IgD-negative memory B cell (primary cell): ENCODE measurements at regions not wholly inside any gene's neighbourhood (a gene's known extent, or its start where the extent isn't known, plus 50 kb on each side); places are given as distances from the start of the nearest gene placed in this dataset.

Experiments used
- H3K27ac Mint-ChIP-seq, 3 donors: one replicate each; pipeline ENCODE4 v1.8.0; 2020 to 2022; ENCODE audit warnings: mild to moderate bottlenecking in 3 of 3, mixed read lengths in 3 of 3, moderate library complexity in 1 of 3
- H3K27me3 Mint-ChIP-seq: one replicate; pipeline ENCODE4 v1.8.0; 2021; ENCODE audit warnings: mixed read lengths
- H3K36me3 Mint-ChIP-seq: one replicate; pipeline ENCODE4 v1.8.0; 2020; ENCODE audit warnings: mild to moderate bottlenecking, mixed read lengths
- H3K4me1 Mint-ChIP-seq, 3 donors: one replicate each; pipeline ENCODE4 v1.8.0; 2020 to 2022; ENCODE audit warnings: mixed read lengths in 3 of 3, mild to moderate bottlenecking in 1 of 3
- H3K4me3 Mint-ChIP-seq, 4 donors: one replicate each; pipeline ENCODE4 v1.8.0; 2020 to 2022; ENCODE audit warnings: mild to moderate bottlenecking in 4 of 4, mixed read lengths in 4 of 4, moderate library complexity in 3 of 4
- H3K9me3 Mint-ChIP-seq, 3 donors: one replicate each; pipeline ENCODE4 v1.8.0; 2020 to 2021; ENCODE audit warnings: mixed read lengths in 3 of 3, mild to moderate bottlenecking in 1 of 3

DNA sequence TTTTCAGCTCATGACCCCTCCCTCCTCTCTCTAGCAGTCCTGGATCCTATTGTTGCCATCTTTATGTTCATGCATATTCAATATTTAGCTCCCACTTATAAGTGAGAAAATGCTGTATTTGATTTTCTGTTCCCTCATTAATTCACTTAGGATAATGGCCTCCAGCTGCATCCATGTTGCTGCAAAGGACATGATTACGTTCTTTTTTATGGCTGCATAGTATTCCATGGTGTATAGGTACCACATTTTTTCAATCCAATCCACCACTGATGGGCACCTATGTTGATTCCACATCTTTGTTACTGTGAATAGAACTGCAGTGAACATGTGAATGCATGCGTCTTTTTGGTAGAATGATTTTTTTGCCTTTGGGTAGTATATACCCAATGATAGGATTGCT lies 188.4 kb downstream of the FOXL1 start:
- Mint-ChIP-seq H3K4me1 (no peaks in the 10 kb centered on the region), H3K9me3 (peaks cover 0 to 8% (median 8%) of the 10 kb centered on the region in 3 donors), H3K27me3 (peaks cover 25% of the 10 kb centered on the region), H3K4me3 (no peak overlapping the region), H3K27ac (no peak overlapping the region), H3K36me3 (peaks cover 3% of the 10 kb centered on the region)

- no peaks in the 10 kb centered on the region for H3K4me1 Mint-ChIP-seq
Observed at GRCh38 chr16:86768228-86768791, 190.0 kb downstream of the FOXL1 start.

DNA sequence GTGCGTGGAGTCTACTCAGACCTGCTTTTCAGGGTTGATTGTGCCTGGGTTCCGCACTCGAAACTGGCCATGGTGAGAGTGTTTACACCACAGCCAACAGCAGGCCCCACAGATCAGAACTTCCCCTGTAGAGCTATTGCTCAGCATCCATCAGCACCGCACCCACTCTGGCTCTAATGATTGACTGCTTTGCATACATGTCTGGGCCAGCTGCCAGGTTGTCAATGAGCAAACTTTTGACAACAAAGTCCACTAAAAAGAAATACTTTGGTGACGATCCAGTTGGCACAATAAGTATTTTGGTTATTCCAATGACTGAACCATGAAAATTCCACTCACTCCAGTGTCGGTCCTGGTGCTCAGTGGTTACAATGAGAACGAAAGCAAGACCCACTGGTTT lies 190.7 kb downstream of the FOXL1 start:
- H3K27ac Mint-ChIP-seq = no peak overlapping the region
- peaks cover 0 to 8% (median 8%) of the 10 kb centered on the region in 3 donors for H3K9me3 Mint-ChIP-seq
- no peak overlapping the region for H3K4me3 Mint-ChIP-seq
- H3K36me3 Mint-ChIP-seq = peaks cover 2% of the 10 kb centered on the region
- H3K27me3 Mint-ChIP-seq = peaks cover 14% of the 10 kb centered on the region
- H3K4me1 Mint-ChIP-seq = no peaks in the 10 kb centered on the region

More at GRCh38 chr16:86768228-86768791, 190.0 kb downstream of the FOXL1 start:
- Mint-ChIP-seq H3K27ac (no peak overlapping the region), H3K36me3 (peaks cover 3% of the 10 kb centered on the region), H3K9me3 (peaks cover 0 to 8% (median 8%) of the 10 kb centered on the region in 3 donors), H3K27me3 (peaks cover 16% of the 10 kb centered on the region), H3K4me3 (peak overlapping the region in 1 of 4 donors; percentile 63)

- Mint-ChIP-seq H3K27me3 (peaks cover 7% of the 10 kb centered on the region), H3K4me1 (no peaks in the 10 kb centered on the region), H3K4me3 (no peak overlapping the region), H3K27ac (no peak overlapping the region), H3K36me3 (no peaks in the 10 kb centered on the region), H3K9me3 (peaks cover 0 to 8% (median 4%) of the 10 kb centered on the region in 3 donors)
Observed at GRCh38 chr16:86771506-86772460, 193.4 kb downstream of the FOXL1 start.

- Mint-ChIP-seq H3K36me3 (no peaks in the 10 kb centered on the region), H3K27me3 (peaks cover 7% of the 10 kb centered on the region), H3K4me1 (no peaks in the 10 kb centered on the region), H3K9me3 (peaks cover 0 to 8% (median 4%) of the 10 kb centered on the region in 3 donors), H3K4me3 (no peak overlapping the region), H3K27ac (no peak overlapping the region)
Observed at GRCh38 chr16:86772671-86773353, 194.5 kb downstream of the FOXL1 start.

DNA sequence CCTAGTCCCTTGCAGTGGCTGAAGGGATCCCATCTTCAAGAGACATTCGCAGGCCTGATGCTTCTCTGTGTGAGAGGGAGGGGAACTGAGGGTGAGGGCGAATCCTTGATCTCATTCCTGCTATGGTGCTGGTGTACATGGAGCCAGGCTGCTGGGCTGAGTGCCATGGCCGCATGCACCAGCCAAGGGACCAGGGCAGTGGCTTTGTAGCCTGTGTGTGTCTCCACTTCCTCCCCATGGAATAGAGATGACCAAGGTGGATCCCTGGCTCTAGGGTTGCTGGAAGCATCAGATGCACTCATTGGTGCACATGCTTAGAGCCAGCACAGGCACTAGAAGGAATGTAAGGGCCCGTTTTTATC lies 195.0 kb downstream of the FOXL1 start:
- Mint-ChIP-seq H3K27me3 (peaks cover 7% of the 10 kb centered on the region), H3K27ac (no peak overlapping the region), H3K4me3 (no peak overlapping the region)

DNA sequence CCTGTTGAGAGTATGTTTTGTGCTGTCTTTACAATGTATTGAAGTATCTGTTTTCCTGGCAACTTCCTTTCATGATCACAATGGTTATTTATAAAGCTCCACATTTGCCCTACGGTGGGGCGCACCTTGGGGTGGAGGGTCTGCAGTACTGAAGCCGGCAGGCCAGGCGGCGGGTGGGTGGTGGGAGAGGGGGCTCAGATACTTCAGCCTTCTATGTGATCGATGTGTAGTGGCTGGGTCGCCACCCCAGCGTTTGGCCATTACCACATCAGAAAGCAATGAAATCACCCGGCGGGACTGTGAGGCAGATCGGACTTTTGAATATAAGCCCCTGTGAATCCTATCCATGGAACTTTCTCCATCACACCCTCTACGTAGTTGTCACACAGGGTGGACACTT lies 196.6 kb downstream of the FOXL1 start:
- H3K4me3 Mint-ChIP-seq = no peak overlapping the region
- H3K27me3 Mint-ChIP-seq = peaks cover 6% of the 10 kb centered on the region
- no peaks in the 10 kb centered on the region for H3K36me3 Mint-ChIP-seq
- no peaks in the 10 kb centered on the region for H3K4me1 Mint-ChIP-seq
- no peak overlapping the region for H3K27ac Mint-ChIP-seq
- H3K9me3 Mint-ChIP-seq = no peaks in the 10 kb centered on the region

More for the DNA sequence above, 195.0 kb downstream of the FOXL1 start:
- no peaks in the 10 kb centered on the region for H3K4me1 Mint-ChIP-seq
- peaks cover 0 to 8% (median 3%) of the 10 kb centered on the region in 3 donors for H3K9me3 Mint-ChIP-seq
- no peaks in the 10 kb centered on the region for H3K36me3 Mint-ChIP-seq

DNA sequence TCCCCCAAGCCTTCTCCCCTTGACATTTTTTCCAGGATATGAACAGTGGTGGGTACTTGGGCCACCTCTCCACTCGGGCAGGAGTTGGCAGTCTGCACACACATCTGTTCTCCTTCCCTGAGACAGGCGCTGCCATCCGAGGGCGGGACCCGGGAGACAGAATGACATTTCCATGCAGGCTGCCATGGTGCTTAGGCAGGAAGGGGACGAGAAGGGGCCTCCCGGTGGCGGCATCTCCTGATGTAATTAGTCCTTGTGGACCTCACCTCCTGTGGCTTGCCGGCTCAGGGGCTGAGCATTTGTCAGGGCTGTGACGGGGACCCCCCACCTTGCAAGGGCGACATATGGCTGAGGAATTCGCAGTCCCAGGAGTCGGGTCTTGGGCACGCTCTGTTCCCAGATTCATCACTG lies 197.2 kb downstream of the FOXL1 start:
- Mint-ChIP-seq H3K9me3 (no peaks in the 10 kb centered on the region), H3K4me3 (no peak overlapping the region), H3K36me3 (no peaks in the 10 kb centered on the region), H3K4me1 (no peaks in the 10 kb centered on the region), H3K27ac (no peak overlapping the region), H3K27me3 (peaks cover 4% of the 10 kb centered on the region)

- H3K9me3 Mint-ChIP-seq = no peaks in the 10 kb centered on the region
- no peaks in the 10 kb centered on the region for H3K4me1 Mint-ChIP-seq
- H3K36me3 Mint-ChIP-seq = no peaks in the 10 kb centered on the region
Observed at GRCh38 chr16:86777381-86777946, 199.1 kb downstream of the FOXL1 start.

DNA sequence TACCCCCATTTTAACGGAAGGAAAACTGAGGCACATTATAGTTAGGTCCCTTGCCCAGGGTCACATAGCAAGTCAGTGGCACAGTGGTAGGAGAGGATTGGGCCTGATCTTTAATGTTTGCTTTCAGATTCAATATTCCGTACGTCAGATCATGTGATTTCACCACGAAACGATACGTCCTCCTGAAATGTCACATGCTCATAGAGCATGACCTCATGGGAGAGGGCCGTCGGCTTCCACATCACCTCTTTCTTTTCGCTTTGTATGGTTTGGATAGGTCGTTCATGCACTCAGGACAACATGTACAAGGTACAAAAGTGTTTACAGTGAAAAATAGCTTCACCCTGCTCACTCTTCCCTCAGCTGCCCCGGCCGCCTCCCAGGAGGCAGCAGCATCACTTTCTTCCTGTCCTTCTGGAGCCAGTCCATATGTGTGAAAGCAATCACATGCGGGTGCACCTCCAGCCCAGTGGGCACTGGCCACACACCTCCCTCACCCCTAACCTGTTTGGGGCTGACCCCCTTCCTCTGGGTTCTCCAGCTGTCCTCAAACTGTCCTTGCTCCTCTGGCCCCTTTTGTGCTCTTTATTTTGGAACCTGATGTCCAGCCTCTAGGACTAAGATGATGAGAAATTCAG lies 199.9 kb downstream of the FOXL1 start:
- Mint-ChIP-seq H3K4me1 (no peaks in the 10 kb centered on the region), H3K27ac (no peak overlapping the region), H3K36me3 (no peaks in the 10 kb centered on the region), H3K9me3 (no peaks in the 10 kb centered on the region), H3K27me3 (peaks cover 1% of the 10 kb centered on the region), H3K4me3 (peak overlapping the region in 1 of 4 donors; percentile 56)

More at GRCh38 chr16:86777381-86777946, 199.1 kb downstream of the FOXL1 start:
- peaks cover 1% of the 10 kb centered on the region for H3K27me3 Mint-ChIP-seq
- H3K4me3 Mint-ChIP-seq = no peak overlapping the region
- H3K27ac Mint-ChIP-seq = no peak overlapping the region

- no peak overlapping the region for H3K27ac Mint-ChIP-seq
- H3K9me3 Mint-ChIP-seq = no peaks in the 10 kb centered on the region
- no peaks in the 10 kb centered on the region for H3K36me3 Mint-ChIP-seq
- no peaks in the 10 kb centered on the region for H3K4me1 Mint-ChIP-seq
- peaks cover 1% of the 10 kb centered on the region for H3K27me3 Mint-ChIP-seq
- H3K4me3 Mint-ChIP-seq = no peak overlapping the region
Observed at GRCh38 chr16:86778978-86779377, 200.6 kb downstream of the FOXL1 start.

GRCh38 chr16:86781046-86781445 lies 202.7 kb downstream of the FOXL1 start:
- Mint-ChIP-seq H3K36me3 (no peaks in the 10 kb centered on the region), H3K4me1 (no peaks in the 10 kb centered on the region), H3K4me3 (no peak overlapping the region), H3K27me3 (no peaks in the 10 kb centered on the region), H3K27ac (no peak overlapping the region), H3K9me3 (no peaks in the 10 kb centered on the region)

DNA sequence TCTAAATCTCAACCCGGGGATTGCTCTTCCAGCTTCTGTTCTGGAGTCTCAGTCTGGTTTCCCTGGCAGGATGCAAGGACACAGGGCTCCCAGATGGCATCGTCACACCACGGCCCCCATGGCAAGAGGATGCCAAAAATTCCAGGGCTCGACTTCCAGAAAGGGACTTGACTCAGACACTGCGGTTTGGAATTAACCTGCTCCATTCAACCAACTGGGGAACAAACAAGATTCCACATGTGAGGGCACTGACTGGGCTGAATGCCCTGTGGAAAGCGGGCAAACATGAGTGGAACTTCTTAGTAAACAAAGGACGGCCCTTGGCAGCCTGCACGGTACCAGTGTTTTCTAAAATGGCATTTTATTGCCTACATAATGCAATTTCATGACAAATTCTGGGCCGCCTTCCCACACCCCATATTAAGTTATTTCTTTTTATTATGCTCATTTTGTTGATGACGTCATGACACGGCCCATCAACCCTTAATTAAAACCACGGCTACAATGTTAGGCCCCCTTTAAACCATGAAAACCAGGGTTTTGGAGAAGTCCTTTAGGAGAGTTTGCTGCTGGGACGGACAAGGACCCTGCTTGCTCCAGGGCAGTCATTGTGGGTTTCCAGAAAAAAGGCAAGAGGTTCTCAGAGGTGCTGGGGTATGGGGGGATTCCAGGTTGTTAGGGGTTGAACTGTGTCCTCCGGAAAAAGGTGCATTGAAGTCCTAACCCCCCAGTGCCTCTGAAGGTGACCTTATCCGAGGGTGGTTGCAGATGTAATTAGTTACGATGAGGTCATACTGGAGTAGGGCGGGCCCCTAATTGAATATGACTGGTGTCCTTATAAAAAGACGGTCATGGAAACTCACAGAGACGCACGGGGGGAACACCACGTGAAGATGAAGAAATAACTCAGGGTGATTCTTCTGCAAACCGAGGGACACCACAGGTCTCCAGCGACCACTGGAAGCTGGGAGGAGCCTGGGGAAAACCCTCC lies 205.6 kb downstream of the FOXL1 start:
- H3K4me3 Mint-ChIP-seq = no peak overlapping the region
- no peaks in the 10 kb centered on the region for H3K9me3 Mint-ChIP-seq
- H3K27ac Mint-ChIP-seq = no peak overlapping the region
- H3K27me3 Mint-ChIP-seq = no peaks in the 10 kb centered on the region
- H3K4me1 Mint-ChIP-seq = no peaks in the 10 kb centered on the region
- H3K36me3 Mint-ChIP-seq = no peaks in the 10 kb centered on the region

DNA sequence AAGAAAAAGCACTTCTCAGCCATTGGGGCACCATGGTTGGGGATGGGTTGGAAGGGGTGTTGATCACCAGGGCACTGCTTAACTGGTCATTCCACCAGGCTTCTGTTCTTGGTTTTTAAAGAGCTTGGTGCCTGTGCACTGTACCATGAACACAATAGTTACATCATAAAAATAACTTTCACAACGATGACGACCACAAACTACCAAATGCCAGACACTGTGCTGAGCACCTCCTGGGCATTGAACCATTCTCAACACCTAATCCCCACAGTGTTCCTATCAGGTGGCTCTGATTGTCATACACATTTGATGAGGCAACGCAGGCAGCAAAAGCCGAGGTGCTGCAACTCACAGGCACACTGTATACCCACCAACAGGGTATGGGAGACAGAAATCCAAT lies 208.0 kb downstream of the FOXL1 start:
- H3K36me3 Mint-ChIP-seq = no peaks in the 10 kb centered on the region
- H3K27ac Mint-ChIP-seq = no peak overlapping the region
- H3K27me3 Mint-ChIP-seq = peaks cover 3% of the 10 kb centered on the region
- H3K4me3 Mint-ChIP-seq = no peak overlapping the region
- no peaks in the 10 kb centered on the region for H3K9me3 Mint-ChIP-seq
- no peaks in the 10 kb centered on the region for H3K4me1 Mint-ChIP-seq
